Activated CD4-positive, alpha-beta T cell treated with anti-CD3 and anti-CD28 coated beads for 36 hours (primary cell): ENCODE measurements at regions not wholly inside any gene's neighbourhood (a gene's known extent, or its start where the extent isn't known, plus 50 kb on each side); places are given as distances from the start of the nearest gene placed in this dataset.

Experiments used
- ATAC-seq: fragments of 200-7000 bp; cut with Tn5 transposase; one replicate; pipeline ENCODE4 v1.10.0; 2021; ENCODE audit warnings: mild to moderate bottlenecking, moderate library complexity
- CTCF ChIA-PET: fragments of 350-600 bp; sonication (Branson Sonifier 250); formaldehyde crosslinking; loops from one replicate; lab custom pipeline; 2021; ENCODE audit warnings: antibody characterized with exemption; lab: Charles Lee
- POLR2A ChIA-PET: fragments of 350-600 bp; sonication (Branson Sonifier 250); formaldehyde crosslinking; loops from one replicate; lab custom pipeline; 2021; ENCODE audit warnings: antibody characterized with exemption, inconsistent platforms; lab: Charles Lee
- DNase-seq: peaks from one replicate; pipeline ENCODE4 v3.0.0-alpha.2; 2020
- H3K27ac Mint-ChIP-seq: one replicate; pipeline ENCODE4 v1.8.0; 2021; ENCODE audit warnings: mixed read lengths
- H3K27me3 Mint-ChIP-seq: one replicate; pipeline ENCODE4 v1.8.0; 2021; ENCODE audit warnings: mixed read lengths
- H3K36me3 Mint-ChIP-seq: one replicate; pipeline ENCODE4 v1.8.0; 2021; ENCODE audit warnings: low read depth, mixed read lengths
- H3K4me1 Mint-ChIP-seq: one replicate; pipeline ENCODE4 v1.8.0; 2021; ENCODE audit warnings: mixed read lengths
- H3K4me3 Mint-ChIP-seq: one replicate; pipeline ENCODE4 v1.8.0; 2021; ENCODE audit warnings: mild to moderate bottlenecking, moderate library complexity, mixed read lengths
- H3K9me3 Mint-ChIP-seq: one replicate; pipeline ENCODE4 v1.8.0; 2021; ENCODE audit warnings: low read depth, mixed read lengths
- intact Hi-C, 2 experiments: fragments of 100-400 bp; cut with DNase I in 1 of 2; cut with micrococcal nuclease in 1 of 2; formaldehyde crosslinking; loops; one replicate each; pipeline versions ENCODE4 v1.14.2 to v1.15.1; 2022 to 2024; cut with DNase I, micrococcal nuclease

- H3K36me3 Mint-ChIP-seq, result no peaks in the 10 kb centered on the region
- H3K4me1 Mint-ChIP-seq, result peaks cover 18% of the 10 kb centered on the region
- ATAC-seq (peak; percentile 42), DNase-seq (no peak)
- ChIA-PET POLR2A (no interaction called here), CTCF (interaction anchor here (0.7 kb wide), 1 partner anchor 27 kb away, joined by 3 read pairs; no protein-coding TSS in a partner anchor)
- no peak overlapping the region for H3K27ac Mint-ChIP-seq
- H3K4me3 Mint-ChIP-seq, result no peak overlapping the region
- intact Hi-C loops, result no loop called here
- H3K9me3 Mint-ChIP-seq, result no peaks in the 10 kb centered on the region
- peaks cover 4% of the 10 kb centered on the region for H3K27me3 Mint-ChIP-seq
Observed at GRCh38 chr6:87825821-87826221, 123.8 kb upstream of the AKIRIN2 start.

GRCh38 chr6:87824958-87825491, 123.0 kb upstream of the AKIRIN2 start:
- H3K9me3 Mint-ChIP-seq, result no peaks in the 10 kb centered on the region
- CTCF ChIA-PET, result interaction anchor here (0.7 kb wide), 1 partner anchor 26 kb away, joined by 3 read pairs; no protein-coding TSS in a partner anchor
- H3K27me3 Mint-ChIP-seq, result peaks cover under 1% of the 10 kb centered on the region
- no peak overlapping the region for H3K27ac Mint-ChIP-seq
- ATAC-seq (peak; percentile 51), DNase-seq (no peak)
- intact Hi-C loops, result no loop called here
- no peak overlapping the region for H3K4me3 Mint-ChIP-seq
- no peaks in the 10 kb centered on the region for H3K36me3 Mint-ChIP-seq
- H3K4me1 Mint-ChIP-seq, result peaks cover 18% of the 10 kb centered on the region
- POLR2A ChIA-PET, result no interaction called here

GRCh38 chr6:87822011-87822410, 120.0 kb upstream of the AKIRIN2 start:
- H3K36me3 Mint-ChIP-seq, result no peaks in the 10 kb centered on the region
- H3K9me3 Mint-ChIP-seq, result no peaks in the 10 kb centered on the region
- intact Hi-C loops, result no loop called here
- ATAC-seq (no peak), DNase-seq (no peak)
- no peaks in the 10 kb centered on the region for H3K27me3 Mint-ChIP-seq
- no peak overlapping the region for H3K4me3 Mint-ChIP-seq
- POLR2A ChIA-PET, result no interaction called here
- H3K27ac Mint-ChIP-seq, result no peak overlapping the region
- CTCF ChIA-PET, result no interaction called here
- peaks cover 18% of the 10 kb centered on the region for H3K4me1 Mint-ChIP-seq

GRCh38 chr6:87820343-87820984, 118.4 kb upstream of the AKIRIN2 start:
- POLR2A ChIA-PET, result no interaction called here
- intact Hi-C loops, result no loop called here
- Mint-ChIP-seq H3K4me1 (peaks cover 8% of the 10 kb centered on the region), H3K4me3 (no peak overlapping the region), H3K36me3 (no peaks in the 10 kb centered on the region), H3K9me3 (no peaks in the 10 kb centered on the region), H3K27me3 (peaks cover 6% of the 10 kb centered on the region), H3K27ac (no peak overlapping the region)
- no peak for DNase-seq
- CTCF ChIA-PET, result no interaction called here
- ATAC-seq, result no peak

GRCh38 chr6:87817183-87817582, 115.2 kb upstream of the AKIRIN2 start:
- DNase-seq, result no peak
- ATAC-seq, result no peak
- H3K4me3 Mint-ChIP-seq, result no peak overlapping the region
- no peak overlapping the region for H3K27ac Mint-ChIP-seq
- ChIA-PET CTCF (interaction anchor here (0.7 to 1.3 kb wide), 3 partner anchors 14 to 1054 kb away, joined by 3 read pairs; no protein-coding TSS in a partner anchor), POLR2A (no interaction called here)
- H3K27me3 Mint-ChIP-seq, result peaks cover 14% of the 10 kb centered on the region
- no peaks in the 10 kb centered on the region for H3K36me3 Mint-ChIP-seq
- intact Hi-C loops, result no loop called here
- no peaks in the 10 kb centered on the region for H3K9me3 Mint-ChIP-seq
- no peaks in the 10 kb centered on the region for H3K4me1 Mint-ChIP-seq

DNA sequence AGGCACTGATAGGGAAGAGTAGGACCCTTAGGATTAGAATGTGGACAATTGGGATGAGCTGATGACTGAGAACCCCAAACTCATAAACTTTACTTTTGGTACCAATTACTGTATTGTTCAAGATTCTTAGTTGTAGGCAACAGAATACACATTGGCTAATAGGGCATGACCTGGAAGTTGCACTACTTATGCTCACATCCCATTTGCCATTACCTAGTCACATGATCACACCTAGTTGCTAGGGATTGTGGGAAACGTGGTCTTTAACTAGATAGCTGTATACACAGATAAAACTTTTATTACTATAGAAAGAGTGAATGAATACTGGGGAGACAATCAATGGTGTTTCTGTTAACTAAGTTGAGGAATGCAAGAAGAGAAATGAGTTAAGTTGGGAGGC, 113.4 kb upstream of the AKIRIN2 start:
- intact Hi-C loops, result no loop called here
- no peak overlapping the region for H3K4me3 Mint-ChIP-seq
- no peaks in the 10 kb centered on the region for H3K4me1 Mint-ChIP-seq
- H3K9me3 Mint-ChIP-seq, result no peaks in the 10 kb centered on the region
- no peaks in the 10 kb centered on the region for H3K36me3 Mint-ChIP-seq
- ChIA-PET POLR2A (interaction anchor here (0.6 kb wide), 1 partner anchor 53 kb away, joined by 3 read pairs; no protein-coding TSS in a partner anchor), CTCF (interaction anchor here (1.4 kb wide), 1 partner anchor 110 kb away, joined by 3 read pairs; no protein-coding TSS in a partner anchor)
- ATAC-seq, result no peak
- no peak overlapping the region for H3K27ac Mint-ChIP-seq
- DNase-seq, result no peak
- peaks cover 19% of the 10 kb centered on the region for H3K27me3 Mint-ChIP-seq

- peaks cover 15% of the 10 kb centered on the region for H3K27me3 Mint-ChIP-seq
- H3K36me3 Mint-ChIP-seq, result no peaks in the 10 kb centered on the region
- POLR2A ChIA-PET, result interaction anchor here (0.6 kb wide), 1 partner anchor 129 kb away, joined by 3 read pairs; no protein-coding TSS in a partner anchor
- no peaks in the 10 kb centered on the region for H3K9me3 Mint-ChIP-seq
- ATAC-seq (peak; percentile 96), DNase-seq (no peak)
- intact Hi-C loops, result loop anchor here (1.0 to 5.0 kb wide), 10 partner anchors 51 to 654 kb away; partner anchors contain the start of genes AKIRIN2 (in 1 of the 2) and ORC3 (in 1 of the 2)
- no peak overlapping the region for H3K4me3 Mint-ChIP-seq
- peak overlapping the region; percentile 72 for H3K27ac Mint-ChIP-seq
- CTCF ChIA-PET, result interaction anchor here (0.9 to 1.5 kb wide), 3 partner anchors 23 to 109 kb away, joined by 3 to 6 read pairs (median 3); no protein-coding TSS in a partner anchor
- H3K4me1 Mint-ChIP-seq, result peaks cover 29% of the 10 kb centered on the region
Observed at GRCh38 chr6:87808005-87808757, 106.1 kb upstream of the AKIRIN2 start.

DNA sequence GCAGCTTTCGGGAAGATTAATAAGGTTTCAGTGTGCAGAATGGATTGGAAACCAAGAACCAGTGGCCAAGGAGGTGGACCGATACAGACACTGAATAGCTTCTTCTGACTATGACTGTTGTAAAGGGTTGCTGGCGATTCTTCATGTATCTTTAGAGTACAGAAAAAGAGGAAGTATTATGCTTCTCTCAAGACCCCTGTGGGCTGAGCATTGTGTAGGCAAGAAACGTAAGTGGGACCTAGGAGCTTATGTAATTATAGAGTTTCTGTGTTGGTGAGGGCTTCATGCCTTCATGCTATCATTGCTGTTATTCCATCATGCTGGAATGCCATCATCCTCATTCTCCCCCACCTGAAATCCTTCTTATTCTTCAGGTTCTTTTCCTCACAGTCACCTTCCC, 105.4 kb upstream of the AKIRIN2 start:
- CTCF ChIA-PET, result interaction anchor here (0.7 to 1.5 kb wide), 4 partner anchors 24 to 109 kb away, joined by 3 to 6 read pairs (median 4); no protein-coding TSS in a partner anchor
- H3K27me3 Mint-ChIP-seq, result peaks cover 12% of the 10 kb centered on the region
- H3K4me3 Mint-ChIP-seq, result no peak overlapping the region
- DNase-seq (no peak), ATAC-seq (no peak)
- POLR2A ChIA-PET, result no interaction called here
- H3K27ac Mint-ChIP-seq, result no peak overlapping the region
- peaks cover 29% of the 10 kb centered on the region for H3K4me1 Mint-ChIP-seq
- intact Hi-C loops, result loop anchor here in 1 of 2 experiments (5.0 kb wide), 2 partner anchors 125 to 215 kb away; partner anchors contain the start of gene ORC3
- no peaks in the 10 kb centered on the region for H3K9me3 Mint-ChIP-seq
- H3K36me3 Mint-ChIP-seq, result no peaks in the 10 kb centered on the region

- H3K27ac Mint-ChIP-seq, result no peak overlapping the region
- intact Hi-C loops, result loop anchor here in 1 of 2 experiments (5.0 kb wide), 2 partner anchors 124 to 214 kb away; partner anchors contain the start of gene ORC3
- POLR2A ChIA-PET, result no interaction called here
Observed at GRCh38 chr6:87806635-87807034, 104.6 kb upstream of the AKIRIN2 start.

DNA sequence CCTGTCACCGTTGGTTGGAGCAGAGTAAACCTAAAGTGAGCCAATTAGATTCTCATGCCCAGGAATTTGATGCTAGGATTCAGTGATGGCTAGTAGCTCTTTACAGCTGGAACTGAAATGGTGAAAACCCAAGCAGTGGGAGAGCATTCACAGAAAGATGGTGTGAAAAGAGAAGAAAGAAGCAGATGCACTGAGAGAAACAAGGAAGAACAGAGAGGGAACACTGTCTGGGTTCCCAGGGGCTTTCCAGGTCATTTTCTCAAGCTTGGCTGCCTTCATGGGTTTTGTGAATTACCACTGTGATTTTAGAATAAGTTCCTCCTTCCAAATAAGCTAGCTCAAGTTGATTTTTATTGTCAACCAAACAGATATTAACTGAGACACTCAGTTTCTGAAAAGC, 104.1 kb upstream of the AKIRIN2 start:
- intact Hi-C loops, result loop anchor here in 1 of 2 experiments (5.0 kb wide), 2 partner anchors 124 to 214 kb away; partner anchors contain the start of gene ORC3
- Mint-ChIP-seq H3K9me3 (no peaks in the 10 kb centered on the region), H3K4me1 (peaks cover 29% of the 10 kb centered on the region), H3K27ac (no peak overlapping the region), H3K4me3 (no peak overlapping the region), H3K27me3 (peaks cover 7% of the 10 kb centered on the region), H3K36me3 (no peaks in the 10 kb centered on the region)
- no peak for ATAC-seq
- CTCF ChIA-PET, result interaction anchor here (0.7 kb wide), 1 partner anchor 174 kb away, joined by 3 read pairs; no protein-coding TSS in a partner anchor
- POLR2A ChIA-PET, result no interaction called here
- no peak for DNase-seq

More at GRCh38 chr6:87806635-87807034, 104.6 kb upstream of the AKIRIN2 start:
- H3K27me3 Mint-ChIP-seq, result peaks cover 7% of the 10 kb centered on the region
- no peak for ATAC-seq
- no peak for DNase-seq
- H3K36me3 Mint-ChIP-seq, result no peaks in the 10 kb centered on the region
- H3K4me1 Mint-ChIP-seq, result peaks cover 29% of the 10 kb centered on the region
- H3K9me3 Mint-ChIP-seq, result no peaks in the 10 kb centered on the region
- CTCF ChIA-PET, result interaction anchor here (0.7 kb wide), 1 partner anchor 173 kb away, joined by 3 read pairs; no protein-coding TSS in a partner anchor
- no peak overlapping the region for H3K4me3 Mint-ChIP-seq

- Mint-ChIP-seq H3K27me3 (peaks cover 7% of the 10 kb centered on the region), H3K9me3 (no peaks in the 10 kb centered on the region), H3K4me1 (peaks cover 22% of the 10 kb centered on the region), H3K4me3 (no peak overlapping the region), H3K27ac (no peak overlapping the region), H3K36me3 (no peaks in the 10 kb centered on the region)
- no peak for DNase-seq
- ChIA-PET POLR2A (interaction anchor here (0.7 kb wide), 1 partner anchor 398 kb away, joined by 3 read pairs; no protein-coding TSS in a partner anchor), CTCF (interaction anchor here (0.7 to 1.2 kb wide), 3 partner anchors 19 to 133 kb away, joined by 3 read pairs; no protein-coding TSS in a partner anchor)
- no peak for ATAC-seq
- intact Hi-C loops, result no loop called here
Observed at GRCh38 chr6:87803791-87804190, 101.8 kb upstream of the AKIRIN2 start.
